Esophagus squamous epithelium (tissue), 4 donors: ENCODE measurements at regions not wholly inside any gene's neighbourhood (a gene's known extent, or its start where the extent isn't known, plus 50 kb on each side); places are given as distances from the start of the nearest gene placed in this dataset.

ENCODE experiments used
- POLR2A ChIP-seq, 4 donors: fragments of 450-650 bp; IDR thresholded peaks; one replicate each; pipeline ENCODE4 v1.6.1; 2017; ENCODE audit warnings: antibody characterized with exemption in 4 of 4, mild to moderate bottlenecking in 4 of 4, moderate library complexity in 3 of 4
- TF ChIP-seq, protein P1 (sequence below), 6 experiments: fragments of 450-650 bp in 4 of 6; fragments of 200-600 bp in 2 of 6; sonication (generic) in 2 of 6; IDR thresholded peaks; one replicate each; pipeline ENCODE4 v1.5.1; 2016 to 2019; ENCODE audit warnings: antibody characterized with exemption in 6 of 6, mild to moderate bottlenecking in 4 of 6, moderate library complexity in 4 of 6

DNA sequence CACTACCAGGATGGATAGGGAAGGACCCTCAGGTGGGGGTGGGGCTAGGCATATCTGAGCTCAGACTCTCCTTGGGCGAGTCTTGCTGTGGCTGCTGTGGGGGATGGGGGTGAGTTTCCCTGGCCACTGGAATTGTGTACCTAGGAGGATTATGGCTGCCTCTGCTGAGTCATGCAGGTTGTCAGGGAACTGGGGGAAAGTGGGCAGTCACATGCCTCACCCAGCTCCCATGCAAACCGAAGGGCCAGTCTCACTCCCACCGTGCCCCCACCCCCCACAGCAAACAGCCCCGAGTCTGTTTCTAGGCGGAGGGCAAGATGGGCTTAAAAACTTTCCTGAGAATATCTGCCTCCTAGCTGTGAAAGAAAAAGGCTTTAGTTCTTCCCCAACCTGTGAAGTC is 210.3 kb upstream of the FERMT1 start:
- TF ChIP-seq, protein P1, sequence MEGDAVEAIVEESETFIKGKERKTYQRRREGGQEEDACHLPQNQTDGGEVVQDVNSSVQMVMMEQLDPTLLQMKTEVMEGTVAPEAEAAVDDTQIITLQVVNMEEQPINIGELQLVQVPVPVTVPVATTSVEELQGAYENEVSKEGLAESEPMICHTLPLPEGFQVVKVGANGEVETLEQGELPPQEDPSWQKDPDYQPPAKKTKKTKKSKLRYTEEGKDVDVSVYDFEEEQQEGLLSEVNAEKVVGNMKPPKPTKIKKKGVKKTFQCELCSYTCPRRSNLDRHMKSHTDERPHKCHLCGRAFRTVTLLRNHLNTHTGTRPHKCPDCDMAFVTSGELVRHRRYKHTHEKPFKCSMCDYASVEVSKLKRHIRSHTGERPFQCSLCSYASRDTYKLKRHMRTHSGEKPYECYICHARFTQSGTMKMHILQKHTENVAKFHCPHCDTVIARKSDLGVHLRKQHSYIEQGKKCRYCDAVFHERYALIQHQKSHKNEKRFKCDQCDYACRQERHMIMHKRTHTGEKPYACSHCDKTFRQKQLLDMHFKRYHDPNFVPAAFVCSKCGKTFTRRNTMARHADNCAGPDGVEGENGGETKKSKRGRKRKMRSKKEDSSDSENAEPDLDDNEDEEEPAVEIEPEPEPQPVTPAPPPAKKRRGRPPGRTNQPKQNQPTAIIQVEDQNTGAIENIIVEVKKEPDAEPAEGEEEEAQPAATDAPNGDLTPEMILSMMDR (IDR thresholded peaks at IDR 0.05), result no peak
- no peak for TF ChIP-seq POLR2A (IDR thresholded peaks at IDR 0.05)
